Left ventricle myocardium inferior (tissue), 1 donor: ENCODE measurements at regions not wholly inside any gene's neighbourhood (a gene's known extent, or its start where the extent isn't known, plus 50 kb on each side); places are given as distances from the start of the nearest gene placed in this dataset.

ENCODE experiments used
- DNase-seq: peaks from one replicate; pipeline ENCODE4 v3.0.0-alpha.2; 2020
- H3K27ac ChIP-seq: fragments of 200-600 bp; replicated peaks from 2 replicates; pipeline ENCODE4 v1.8.0; 2021
- H3K27me3 ChIP-seq: fragments of 200-600 bp; 2 replicates; pipeline ENCODE4 v1.8.0; 2021; ENCODE audit warnings: low read depth
- H3K36me3 ChIP-seq: fragments of 200-600 bp; 2 replicates; pipeline ENCODE4 v1.8.0; 2021
- H3K4me1 ChIP-seq: fragments of 200-600 bp; 2 replicates; pipeline ENCODE4 v1.8.0; 2021
- H3K4me3 ChIP-seq: fragments of 200-600 bp; 2 replicates; pipeline ENCODE4 v1.8.0; 2021; ENCODE audit warnings: mild to moderate bottlenecking, moderate library complexity
- H3K9me3 ChIP-seq: fragments of 200-600 bp; replicated peaks from 2 replicates; pipeline ENCODE4 v1.8.0; 2021
- intact Hi-C: fragments of 100-400 bp; cut with micrococcal nuclease; formaldehyde crosslinking; loops from one replicate; pipeline ENCODE4 v1.11.0; 2022
- TF ChIP-seq, protein P1 (sequence below): fragments of 200-600 bp; IDR thresholded peaks from 2 replicates; pipeline ENCODE4 v1.8.0; 2021; ENCODE audit warnings: antibody characterized with exemption, mild to moderate bottlenecking, borderline replicate concordance
- donor health status: DM: no; HTN: yes; CAD: no; lungs with severe emphysema.

DNA sequence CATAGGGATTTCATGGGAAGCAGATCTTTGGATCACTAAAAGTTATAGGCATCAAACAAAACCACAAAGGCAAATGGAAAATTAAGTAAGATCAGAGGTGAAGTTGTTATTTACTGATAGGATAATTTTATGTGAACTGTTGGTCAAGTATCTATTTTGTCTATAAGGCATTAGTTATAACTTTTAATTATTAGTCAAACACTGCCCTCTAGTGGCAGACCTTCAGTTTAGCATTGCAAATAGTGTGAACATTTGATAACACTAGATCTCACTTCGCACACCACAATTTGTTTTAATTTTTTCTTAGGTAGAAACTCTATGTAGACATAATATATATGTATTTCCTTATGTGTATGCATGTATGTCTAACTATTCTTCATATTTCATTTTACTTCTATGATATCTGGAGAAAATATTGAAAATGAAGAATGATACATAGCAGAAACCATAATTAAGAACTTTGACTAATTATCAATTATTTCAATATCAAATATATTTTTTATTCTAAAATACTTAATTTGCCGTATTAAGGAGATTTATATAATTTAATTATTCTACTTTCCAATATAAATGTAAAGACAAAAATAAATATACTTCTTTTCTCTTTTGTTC, 214.5 kb upstream of the TACR3 start:
- no peak overlapping the region for H3K4me3 ChIP-seq
- no peaks in the 10 kb centered on the region for H3K4me1 ChIP-seq
- H3K36me3 ChIP-seq = no peaks in the 10 kb centered on the region
- H3K27me3 ChIP-seq = no peaks in the 10 kb centered on the region
- H3K9me3 ChIP-seq = peaks cover 4% of the 10 kb centered on the region
- no peak overlapping the region for H3K27ac ChIP-seq
- TF ChIP-seq, protein P1, sequence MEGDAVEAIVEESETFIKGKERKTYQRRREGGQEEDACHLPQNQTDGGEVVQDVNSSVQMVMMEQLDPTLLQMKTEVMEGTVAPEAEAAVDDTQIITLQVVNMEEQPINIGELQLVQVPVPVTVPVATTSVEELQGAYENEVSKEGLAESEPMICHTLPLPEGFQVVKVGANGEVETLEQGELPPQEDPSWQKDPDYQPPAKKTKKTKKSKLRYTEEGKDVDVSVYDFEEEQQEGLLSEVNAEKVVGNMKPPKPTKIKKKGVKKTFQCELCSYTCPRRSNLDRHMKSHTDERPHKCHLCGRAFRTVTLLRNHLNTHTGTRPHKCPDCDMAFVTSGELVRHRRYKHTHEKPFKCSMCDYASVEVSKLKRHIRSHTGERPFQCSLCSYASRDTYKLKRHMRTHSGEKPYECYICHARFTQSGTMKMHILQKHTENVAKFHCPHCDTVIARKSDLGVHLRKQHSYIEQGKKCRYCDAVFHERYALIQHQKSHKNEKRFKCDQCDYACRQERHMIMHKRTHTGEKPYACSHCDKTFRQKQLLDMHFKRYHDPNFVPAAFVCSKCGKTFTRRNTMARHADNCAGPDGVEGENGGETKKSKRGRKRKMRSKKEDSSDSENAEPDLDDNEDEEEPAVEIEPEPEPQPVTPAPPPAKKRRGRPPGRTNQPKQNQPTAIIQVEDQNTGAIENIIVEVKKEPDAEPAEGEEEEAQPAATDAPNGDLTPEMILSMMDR = peak; percentile 76
- no peak for DNase-seq
- intact Hi-C loops = no loop called here

GRCh38 chr4:103928370-103928769, 208.6 kb upstream of the TACR3 start:
- Histone ChIP-seq H3K9me3 (no peaks in the 10 kb centered on the region), H3K36me3 (no peaks in the 10 kb centered on the region), H3K4me3 (no peak overlapping the region), H3K27ac (no peak overlapping the region), H3K27me3 (no peaks in the 10 kb centered on the region), H3K4me1 (no peaks in the 10 kb centered on the region)
- DNase-seq = no peak
- TF ChIP-seq, protein P1 = no peak
- intact Hi-C loops = no loop called here

DNA sequence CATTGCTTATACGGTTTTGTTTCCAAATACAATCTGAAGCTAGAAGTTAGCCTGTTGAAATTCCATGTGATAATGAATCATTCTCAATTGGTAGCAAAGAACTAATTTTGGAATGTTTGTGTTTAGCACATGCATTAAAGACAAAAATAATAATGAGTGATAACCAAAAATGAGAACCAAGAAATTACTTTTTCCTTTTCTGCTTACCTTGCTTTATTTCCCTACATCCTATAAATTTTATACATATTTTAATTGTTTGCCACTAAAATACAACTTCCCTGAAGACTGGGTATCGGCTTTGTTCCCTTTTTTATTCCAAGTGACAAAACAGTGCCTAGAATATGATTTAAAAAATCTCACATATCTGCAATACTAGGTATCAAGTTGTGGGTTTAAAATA, 203.8 kb upstream of the TACR3 start:
- Histone ChIP-seq H3K4me3 (no peak overlapping the region), H3K27ac (no peak overlapping the region), H3K36me3 (no peaks in the 10 kb centered on the region), H3K9me3 (no peaks in the 10 kb centered on the region), H3K4me1 (no peaks in the 10 kb centered on the region), H3K27me3 (no peaks in the 10 kb centered on the region)
- TF ChIP-seq, protein P1 = no peak
- no peak for DNase-seq
- intact Hi-C loops = no loop called here

GRCh38 chr4:103918214-103918613, 198.4 kb upstream of the TACR3 start:
- Histone ChIP-seq H3K9me3 (no peaks in the 10 kb centered on the region), H3K4me1 (no peaks in the 10 kb centered on the region), H3K36me3 (no peaks in the 10 kb centered on the region), H3K27me3 (no peaks in the 10 kb centered on the region), H3K4me3 (no peak overlapping the region), H3K27ac (no peak overlapping the region)
- intact Hi-C loops = no loop called here
- no peak for DNase-seq
- TF ChIP-seq, protein P1 = no peak

- H3K27ac ChIP-seq = no peak overlapping the region
- no peaks in the 10 kb centered on the region for H3K36me3 ChIP-seq
- TF ChIP-seq, protein P1 = peak; percentile 48
- H3K4me3 ChIP-seq = no peak overlapping the region
- intact Hi-C loops = no loop called here
- no peaks in the 10 kb centered on the region for H3K4me1 ChIP-seq
- no peak for DNase-seq
- no peaks in the 10 kb centered on the region for H3K27me3 ChIP-seq
- no peaks in the 10 kb centered on the region for H3K9me3 ChIP-seq
Observed at GRCh38 chr4:103915224-103915869, 195.6 kb upstream of the TACR3 start.
